Calu3 (cell line): ENCODE measurements at regions not wholly inside any gene's neighbourhood (a gene's known extent, or its start where the extent isn't known, plus 50 kb on each side); places are given as distances from the start of the nearest gene placed in this dataset.

ENCODE experiments used
- BruUV-seq: library from RNA; stranded (reverse); fragments of 400-500 nt; replicated peaks from 2 replicates; lab custom pipeline; 2021; lab: Mats Ljungman, UMichigan
- CTCF ChIA-PET: fragments of 300-600 bp; sonication (Branson Sonifier 250); formaldehyde crosslinking; loops from one replicate; lab custom pipeline; 2022; ENCODE audit warnings: antibody characterized with exemption; lab: Charles Lee
- DNase-seq: peaks from one replicate; pipeline ENCODE4 v3.0.0; 2022
- H3K27ac Mint-ChIP-seq: one replicate; pipeline ENCODE4 v1.8.0; 2022; ENCODE audit warnings: mixed read lengths; ENCODE audit not compliant: unreplicated experiment
- H3K27me3 Mint-ChIP-seq: one replicate; pipeline ENCODE4 v1.8.0; 2022; ENCODE audit warnings: mixed read lengths; ENCODE audit not compliant: unreplicated experiment
- H3K36me3 Mint-ChIP-seq: one replicate; pipeline ENCODE4 v1.8.0; 2022; ENCODE audit warnings: mild to moderate bottlenecking, moderate library complexity, mixed read lengths; ENCODE audit not compliant: insufficient read depth, unreplicated experiment
- H3K4me1 Mint-ChIP-seq: one replicate; pipeline ENCODE4 v1.8.0; 2022; ENCODE audit warnings: mild to moderate bottlenecking, low read depth, mixed read lengths; ENCODE audit not compliant: unreplicated experiment
- H3K4me3 Mint-ChIP-seq: one replicate; pipeline ENCODE4 v1.8.0; 2022; ENCODE audit warnings: mild to moderate bottlenecking, low read depth, moderate library complexity, mixed read lengths; ENCODE audit not compliant: unreplicated experiment
- H3K9me3 Mint-ChIP-seq: one replicate; pipeline ENCODE4 v1.8.0; 2022; ENCODE audit warnings: low read depth, mixed read lengths; ENCODE audit not compliant: unreplicated experiment
- CTCF ChIP-seq: fragments of 200-600 bp; IDR thresholded peaks from one replicate; pipeline ENCODE4 v1.8.0; 2022; ENCODE audit warnings: antibody characterized with exemption; ENCODE audit not compliant: unreplicated experiment
- intact Hi-C: fragments of 100-400 bp; cut with micrococcal nuclease; formaldehyde crosslinking; loops from one replicate; pipeline ENCODE4 v1.10.0; 2022; ENCODE audit not compliant: unreplicated experiment

GRCh38 chr1:229027158-229027557 lies 243.8 kb upstream of the RAB4A start:
- H3K4me3 Mint-ChIP-seq = no peak overlapping the region
- CTCF ChIA-PET = no interaction called here
- BruUV-seq = no TSS peak
- H3K4me1 Mint-ChIP-seq = peaks cover 25% of the 10 kb centered on the region
- peak overlapping the region; percentile 69 for H3K27ac Mint-ChIP-seq
- intact Hi-C loops = loop anchor here (10.0 kb wide), 1 partner anchor 108 kb away; no protein-coding TSS in a partner anchor
- H3K27me3 Mint-ChIP-seq = peaks cover 2% of the 10 kb centered on the region
- H3K36me3 Mint-ChIP-seq = no peaks in the 10 kb centered on the region
- TF ChIP-seq CTCF = no peak
- H3K9me3 Mint-ChIP-seq = no peaks in the 10 kb centered on the region
- DNase-seq = no peak

- intact Hi-C loops = loop anchor here (10.0 kb wide), 1 partner anchor 107 kb away; no protein-coding TSS in a partner anchor
- Mint-ChIP-seq H3K4me3 (no peak overlapping the region), H3K27ac (peak overlapping the region; percentile 69), H3K27me3 (peaks cover 8% of the 10 kb centered on the region), H3K4me1 (peaks cover 25% of the 10 kb centered on the region), H3K36me3 (no peaks in the 10 kb centered on the region), H3K9me3 (no peaks in the 10 kb centered on the region)
- DNase-seq = peak; percentile 44
- TF ChIP-seq CTCF = no peak
- BruUV-seq = no TSS peak
- CTCF ChIA-PET = interaction anchor here (0.6 to 0.8 kb wide), 3 partner anchors 90 to 203 kb away, joined by 4 to 8 read pairs (median 6); no protein-coding TSS in a partner anchor
Observed at GRCh38 chr1:229027622-229028182, 243.2 kb upstream of the RAB4A start.

- BruUV-seq = no TSS peak
- DNase-seq = no peak
- H3K9me3 Mint-ChIP-seq = no peaks in the 10 kb centered on the region
- peaks cover 12% of the 10 kb centered on the region for H3K27me3 Mint-ChIP-seq
- no peak overlapping the region for H3K4me3 Mint-ChIP-seq
- H3K27ac Mint-ChIP-seq = no peak overlapping the region
- CTCF ChIA-PET = no interaction called here
- H3K36me3 Mint-ChIP-seq = no peaks in the 10 kb centered on the region
- intact Hi-C loops = loop anchor here (10.0 kb wide), 1 partner anchor 106 kb away; no protein-coding TSS in a partner anchor
- H3K4me1 Mint-ChIP-seq = peaks cover 25% of the 10 kb centered on the region
- TF ChIP-seq CTCF = no peak
Observed at GRCh38 chr1:229028544-229028943, 242.4 kb upstream of the RAB4A start.

GRCh38 chr1:229028987-229029878 lies 241.7 kb upstream of the RAB4A start:
- Mint-ChIP-seq H3K27ac (no peak overlapping the region), H3K4me3 (no peak overlapping the region), H3K36me3 (no peaks in the 10 kb centered on the region), H3K4me1 (peaks cover 22% of the 10 kb centered on the region), H3K9me3 (no peaks in the 10 kb centered on the region), H3K27me3 (peaks cover 12% of the 10 kb centered on the region)
- no peak for TF ChIP-seq CTCF
- BruUV-seq = no TSS peak
- no peak for DNase-seq
- intact Hi-C loops = loop anchor here (10.0 kb wide), 1 partner anchor 106 kb away; no protein-coding TSS in a partner anchor
- CTCF ChIA-PET = no interaction called here
